HG03139 (cell line): ENCODE measurements at regions not wholly inside any gene's neighbourhood (a gene's known extent, or its start where the extent isn't known, plus 50 kb on each side); places are given as distances from the start of the nearest gene placed in this dataset.

ENCODE experiments used
- ATAC-seq: cut with Tn5 transposase; IDR thresholded peaks from one replicate; pipeline ENCODE4 v1.9.1; 2021; ENCODE audit not compliant: unreplicated experiment

DNA sequence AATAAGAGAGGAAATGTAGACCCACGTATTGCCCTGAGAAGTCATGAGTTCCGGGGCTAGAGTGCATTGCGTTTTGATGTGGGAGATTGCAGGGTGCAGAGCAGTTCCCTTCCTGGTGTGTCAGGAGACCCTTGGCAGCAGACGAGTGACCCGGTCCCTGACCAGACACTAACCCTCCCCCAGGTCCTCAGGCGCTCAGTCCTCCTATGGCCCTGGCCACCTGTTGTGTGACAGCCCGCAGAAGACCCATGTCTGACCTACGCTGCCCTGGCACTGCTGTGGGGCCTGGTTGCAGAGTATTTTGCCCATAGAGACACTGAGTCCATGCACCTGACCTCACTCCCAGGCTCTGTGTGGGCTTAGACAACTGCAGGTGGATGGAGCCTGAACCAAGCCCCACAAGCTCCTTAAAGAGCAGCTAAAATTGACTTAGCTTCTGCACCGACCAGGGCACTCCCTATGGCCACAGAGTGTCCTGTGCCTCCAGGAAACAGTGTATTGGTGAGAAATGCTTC is 833.8 kb downstream of the TBC1D22A start:
- ATAC-seq: no peak

DNA sequence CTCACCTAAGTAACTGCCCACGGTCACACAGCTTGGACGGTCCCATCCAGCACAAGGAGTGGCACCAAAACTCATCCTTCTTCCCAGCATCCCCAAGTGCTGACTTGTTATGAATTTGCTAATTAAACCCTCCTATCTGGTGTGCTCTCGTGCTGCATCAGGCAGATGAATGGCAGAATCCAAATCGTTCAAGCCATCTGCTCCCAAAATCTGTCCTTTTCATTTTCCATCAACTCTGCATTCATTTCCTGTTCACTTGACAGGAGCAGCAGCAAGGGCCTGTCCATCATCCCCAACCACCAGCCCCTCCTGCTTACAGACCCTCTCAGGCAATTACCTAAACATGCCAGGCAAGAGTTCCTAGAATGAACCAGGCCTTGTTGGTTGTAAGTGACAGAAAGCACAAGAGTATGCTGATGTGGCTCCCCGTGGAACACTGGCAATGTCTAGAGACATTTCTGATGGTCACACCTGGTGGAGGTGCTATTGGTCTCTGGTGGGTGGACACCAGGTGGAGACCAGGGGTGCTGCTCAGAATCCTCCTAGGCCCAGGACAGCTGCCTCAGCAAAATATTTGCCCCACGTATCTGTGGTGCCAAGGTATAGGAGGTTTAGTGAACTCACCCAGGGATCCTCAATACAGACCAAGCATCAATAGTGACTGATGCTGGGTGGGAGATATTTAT is 832.5 kb downstream of the TBC1D22A start:
- ATAC-seq: no peak

DNA sequence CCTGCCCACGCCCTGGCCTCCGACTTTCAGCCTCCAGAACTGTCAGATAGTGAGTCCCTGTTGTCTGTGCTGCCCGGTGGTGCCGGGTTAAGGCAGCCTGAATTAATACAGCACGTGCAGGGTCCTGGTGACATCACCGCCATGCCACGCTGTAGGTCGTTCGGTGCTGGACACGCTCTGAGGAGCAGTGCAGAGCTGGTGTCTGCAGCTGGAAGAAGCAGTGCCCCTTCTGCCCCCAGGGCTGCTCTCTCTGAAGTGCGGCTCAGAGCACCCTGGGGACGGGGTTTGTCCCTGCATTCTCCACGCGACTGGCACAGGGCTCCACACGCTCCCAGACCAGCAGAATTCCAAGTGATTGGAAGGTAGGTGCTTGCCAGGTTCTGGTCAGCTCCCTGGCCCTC is 831.5 kb downstream of the TBC1D22A start:
- no peak for ATAC-seq

DNA sequence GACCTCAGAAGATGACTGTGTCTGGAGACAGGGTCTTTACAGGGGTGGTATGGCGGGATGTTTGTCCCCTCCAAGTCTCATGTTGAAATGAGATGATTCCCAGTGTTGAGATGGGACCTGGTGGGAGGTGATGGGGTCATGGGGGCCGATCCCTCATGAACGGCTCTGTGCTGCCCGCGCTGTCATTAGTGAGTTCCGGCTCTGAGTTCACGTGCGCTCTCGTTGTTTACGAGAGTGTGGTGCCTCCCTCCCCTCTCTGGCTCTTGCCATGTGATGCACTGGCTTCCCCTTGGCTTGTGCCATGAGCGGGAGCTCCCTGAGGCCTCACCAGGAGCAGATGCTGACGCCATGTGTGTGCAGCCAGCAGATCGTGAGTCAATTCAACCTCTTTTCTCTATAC is 830.8 kb downstream of the TBC1D22A start:
- ATAC-seq: no peak

DNA sequence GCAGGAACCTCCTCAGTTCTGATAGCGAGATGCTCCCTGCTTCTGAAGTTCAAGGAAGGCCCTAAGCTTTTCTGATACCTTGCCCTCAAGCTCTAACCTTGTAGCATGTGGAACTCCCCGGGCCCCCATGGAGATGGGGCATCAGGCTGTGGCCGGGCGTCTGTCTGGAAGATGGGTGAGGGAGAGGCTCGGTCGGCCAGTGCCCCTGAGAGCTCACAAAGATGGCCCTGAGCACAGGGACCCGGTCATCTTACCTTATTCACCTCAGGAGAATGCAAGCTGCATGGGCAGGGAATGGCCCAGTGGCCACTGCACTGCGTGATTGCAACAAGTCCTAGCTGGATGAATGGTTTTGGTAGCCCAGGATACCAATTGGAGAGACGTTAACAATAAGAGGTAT is 830.3 kb downstream of the TBC1D22A start:
- ATAC-seq: no peak

DNA sequence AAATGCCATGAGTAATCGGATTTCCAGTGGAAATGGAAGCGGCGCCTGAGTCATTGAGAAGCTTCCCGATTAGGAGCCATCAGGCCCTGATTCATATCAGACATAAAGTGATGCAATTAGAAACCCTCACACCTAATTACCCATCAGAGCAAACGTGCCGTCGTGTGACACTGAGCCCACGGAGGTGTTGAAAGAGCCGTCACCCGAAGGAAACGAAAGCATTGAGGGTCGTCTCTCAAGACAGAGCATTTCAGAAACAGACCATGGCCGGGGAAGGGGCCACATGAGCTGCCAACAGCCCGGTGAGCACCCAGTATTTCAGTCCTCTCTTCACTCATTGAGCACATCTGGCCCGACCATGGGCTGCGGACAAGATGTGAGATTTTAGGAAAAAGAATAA is 829.3 kb downstream of the TBC1D22A start:
- ATAC-seq: no peak

DNA sequence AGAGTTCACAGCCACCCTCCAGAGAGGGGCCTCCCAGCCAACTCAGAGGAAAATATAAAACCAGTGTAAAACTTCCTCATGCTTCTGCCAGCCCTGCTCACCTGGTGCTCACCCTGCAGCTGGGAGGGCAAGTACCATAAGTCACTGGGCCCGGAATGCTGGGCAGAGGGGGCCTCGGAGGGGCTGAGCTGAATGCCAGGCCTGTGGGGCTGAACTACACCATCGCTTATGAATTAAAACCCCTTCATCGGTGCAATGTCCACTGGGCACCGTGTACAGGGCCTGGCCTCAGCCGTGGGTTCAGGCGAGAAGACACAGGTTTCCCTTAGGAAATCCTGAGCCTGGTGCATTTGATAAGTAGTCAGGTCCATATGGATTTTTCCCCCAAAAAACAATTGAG is 828.6 kb downstream of the TBC1D22A start:
- no peak for ATAC-seq

DNA sequence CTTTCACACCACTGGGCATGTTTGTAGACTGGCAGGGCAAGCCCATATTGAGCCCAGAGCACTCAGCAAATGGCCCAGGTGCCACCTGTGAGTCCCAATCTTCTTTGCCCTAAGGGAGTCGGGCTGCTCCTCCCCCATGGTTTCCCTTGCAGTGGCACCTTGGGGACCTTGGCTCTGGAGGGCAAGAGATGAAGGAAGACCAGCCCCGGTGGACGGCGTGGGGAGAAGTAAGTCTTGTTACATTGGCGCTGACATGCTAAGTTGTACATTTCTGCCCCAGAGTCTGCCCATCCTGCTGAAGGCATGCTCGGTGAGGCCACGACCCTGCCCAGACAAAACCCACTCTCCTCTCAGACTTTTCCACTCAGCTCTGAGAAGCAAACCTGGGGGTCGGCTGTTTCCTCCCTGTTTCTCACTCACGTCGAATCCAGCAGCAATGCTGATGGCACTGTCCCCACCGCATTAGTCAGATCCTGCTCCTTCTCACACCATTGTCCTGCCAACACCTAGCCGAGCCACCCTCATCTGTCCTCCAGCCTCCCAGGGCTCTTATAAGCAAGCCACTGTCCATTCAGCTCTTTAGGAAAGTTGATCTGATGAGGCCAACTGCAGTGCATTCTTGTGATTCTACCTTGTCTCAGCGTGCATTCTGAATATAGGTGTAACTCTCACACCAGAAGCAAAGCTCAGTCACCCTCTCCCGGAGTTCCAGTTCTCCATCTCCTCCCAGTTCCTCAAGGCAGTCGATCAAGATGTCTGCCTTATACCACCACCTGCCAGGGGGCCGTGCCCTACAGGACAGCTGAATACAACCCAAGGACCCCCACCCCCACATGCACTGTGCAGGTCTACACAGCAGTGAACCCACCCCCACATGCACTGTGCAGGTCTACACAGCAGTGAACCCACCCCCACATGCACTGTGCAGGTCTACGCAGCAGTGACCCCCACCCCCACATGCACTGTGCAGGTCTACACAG is 827.1 kb downstream of the TBC1D22A start:
- ATAC-seq: no peak

DNA sequence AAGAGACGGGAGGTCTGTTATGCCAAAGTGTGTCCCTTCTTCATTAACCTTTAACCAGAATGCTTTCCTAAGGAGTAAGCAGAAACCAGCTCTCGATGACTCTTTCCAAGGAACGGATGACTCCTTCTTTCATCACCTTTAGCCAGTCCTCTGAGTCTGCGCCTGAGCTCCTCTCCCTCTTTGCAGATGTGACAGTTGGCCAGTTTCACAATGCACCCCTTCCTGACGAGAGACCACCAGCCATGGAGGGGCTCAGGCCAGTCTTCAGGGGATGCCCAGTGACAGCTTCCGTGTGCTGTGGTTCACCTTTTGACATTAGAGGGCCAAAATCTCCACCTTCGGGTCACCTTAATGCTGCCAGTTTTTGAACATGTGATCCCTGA is 826.1 kb downstream of the TBC1D22A start:
- ATAC-seq: no peak

DNA sequence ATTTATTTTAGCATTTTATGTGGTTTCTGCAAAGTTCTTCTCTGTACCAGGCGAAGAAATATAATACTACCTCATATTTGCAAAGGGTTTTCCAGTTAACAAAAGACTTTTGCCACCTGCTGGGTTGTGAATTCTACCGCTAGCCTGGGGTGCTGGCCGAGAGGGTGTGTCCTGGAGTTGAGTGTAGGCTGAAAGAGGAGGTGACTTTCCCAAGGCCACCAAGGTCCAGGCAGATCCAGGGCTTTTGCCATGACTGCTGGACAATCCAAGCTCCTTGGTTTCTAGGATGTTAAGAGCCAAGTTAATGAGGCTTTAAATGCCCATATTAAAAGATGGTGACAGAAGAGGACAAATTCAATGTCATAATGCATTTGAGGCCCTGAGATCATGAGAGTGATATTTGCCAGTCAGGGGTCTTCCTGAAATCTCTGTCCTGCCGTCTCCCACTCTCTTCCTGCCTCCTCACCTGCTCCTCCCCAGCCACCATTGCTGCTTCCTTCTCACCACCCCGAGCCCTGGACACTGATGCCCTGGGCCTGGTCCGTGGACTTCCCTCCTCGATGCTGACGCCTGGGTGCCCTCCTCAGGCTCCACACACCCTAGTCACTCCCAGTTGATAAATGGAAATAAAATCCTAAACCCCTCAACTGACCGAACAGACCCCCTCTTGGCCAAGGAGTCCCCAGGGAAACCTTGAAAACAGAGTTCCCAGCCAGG is 825.6 kb downstream of the TBC1D22A start:
- ATAC-seq: no peak

DNA sequence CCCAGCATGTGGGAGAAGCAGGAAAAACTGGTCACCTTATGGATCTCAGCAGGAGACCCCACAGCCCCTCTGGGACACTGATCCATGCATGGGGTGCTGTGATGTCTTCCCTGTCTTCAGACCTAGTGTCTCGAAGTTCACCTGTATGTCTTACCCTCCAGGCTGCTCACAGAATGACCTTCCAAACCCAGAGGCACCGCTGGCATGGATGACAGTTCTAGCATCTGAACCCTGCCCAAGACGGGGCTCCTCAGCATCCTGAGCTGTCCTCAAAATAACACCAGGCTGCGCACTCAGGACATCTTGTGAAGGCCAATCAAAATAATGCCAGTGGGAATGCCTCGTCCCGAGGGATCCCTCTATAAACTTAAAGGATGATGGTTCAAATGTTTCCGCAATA is 824.9 kb downstream of the TBC1D22A start:
- ATAC-seq: no peak

DNA sequence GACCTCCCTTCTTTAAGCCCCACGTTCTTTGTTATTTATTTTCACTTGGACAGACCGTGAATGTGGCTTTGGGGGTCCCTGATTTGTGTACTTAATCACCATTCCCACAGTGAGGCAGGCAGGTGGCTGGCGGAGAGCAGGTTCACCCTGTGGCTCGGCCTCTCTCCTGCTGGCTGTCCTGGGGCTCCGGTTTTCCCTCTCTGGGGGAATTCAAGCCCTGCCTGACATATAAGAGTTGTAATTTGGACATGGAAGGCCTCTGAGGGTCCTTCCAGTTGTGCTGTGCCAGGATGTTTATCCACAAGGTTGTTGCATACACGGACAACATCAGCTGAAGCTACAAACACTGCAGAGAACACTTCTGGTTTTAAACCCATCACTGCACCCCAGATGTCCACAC is 824.5 kb downstream of the TBC1D22A start:
- no peak for ATAC-seq

DNA sequence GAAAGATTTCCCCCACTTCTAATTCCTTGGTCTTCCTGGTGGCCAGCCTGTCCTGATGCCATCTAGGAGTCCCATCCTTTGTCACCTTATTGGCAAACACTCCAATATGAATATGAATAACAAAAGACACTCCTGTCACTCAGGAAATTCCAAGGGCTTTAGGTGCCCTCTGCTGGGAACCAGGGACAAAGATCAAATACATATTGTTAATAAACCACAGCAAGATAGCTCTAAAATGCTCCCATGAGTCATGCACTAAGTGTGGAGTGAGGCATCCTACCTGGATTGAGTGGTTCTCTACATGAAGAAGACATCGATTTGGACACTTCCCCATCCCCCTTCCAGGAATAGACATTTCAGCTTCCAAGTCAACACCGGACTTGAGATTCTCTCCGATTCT is 823.6 kb downstream of the TBC1D22A start:
- ATAC-seq: no peak

DNA sequence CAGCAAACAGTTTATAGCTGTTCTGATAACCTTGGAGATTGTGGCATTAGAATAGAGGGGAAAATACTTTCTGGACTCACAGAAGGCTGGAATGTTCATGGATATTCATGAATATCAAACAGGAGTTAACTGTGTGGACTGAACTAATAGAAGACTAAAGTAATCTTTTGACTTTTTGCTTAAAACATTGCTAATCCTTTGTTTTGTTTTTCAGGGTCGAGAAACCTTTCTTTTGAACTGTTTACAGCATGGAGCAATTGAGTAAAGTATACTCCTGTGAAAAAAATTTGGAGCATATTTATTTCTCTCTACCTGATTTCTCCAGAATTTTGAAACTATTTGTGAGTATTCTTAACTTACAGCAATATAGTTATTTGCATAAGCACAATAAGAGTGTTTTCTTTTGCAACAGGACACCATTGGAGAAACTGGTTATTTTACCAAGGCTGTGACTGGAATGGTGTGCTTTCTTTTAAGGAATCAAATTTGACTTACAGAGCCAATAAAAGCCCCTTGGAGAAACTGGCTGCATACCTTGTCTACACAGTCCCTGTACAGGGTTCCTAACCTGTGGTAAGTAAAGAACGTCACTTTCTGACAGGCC is 821.6 kb downstream of the TBC1D22A start:
- ATAC-seq: no peak

DNA sequence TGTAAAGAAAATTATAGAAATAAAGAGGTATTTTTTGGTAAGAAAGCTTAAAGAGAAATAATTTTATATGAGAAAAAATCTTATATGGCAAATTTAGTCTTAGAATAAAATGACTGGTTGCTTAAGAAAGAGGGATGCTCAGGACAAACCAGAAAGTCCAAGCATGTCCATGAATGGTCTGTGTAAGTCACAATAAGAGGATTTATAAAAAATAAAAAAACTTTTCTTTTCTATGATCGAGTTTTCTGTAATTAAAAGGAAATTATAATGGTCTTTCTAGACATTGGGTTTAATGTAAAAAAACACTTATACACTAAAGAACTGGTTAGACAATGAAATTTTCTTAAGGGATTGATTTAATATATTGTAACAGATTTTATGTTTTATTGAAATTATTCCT is 819.6 kb downstream of the TBC1D22A start:
- no peak for ATAC-seq

DNA sequence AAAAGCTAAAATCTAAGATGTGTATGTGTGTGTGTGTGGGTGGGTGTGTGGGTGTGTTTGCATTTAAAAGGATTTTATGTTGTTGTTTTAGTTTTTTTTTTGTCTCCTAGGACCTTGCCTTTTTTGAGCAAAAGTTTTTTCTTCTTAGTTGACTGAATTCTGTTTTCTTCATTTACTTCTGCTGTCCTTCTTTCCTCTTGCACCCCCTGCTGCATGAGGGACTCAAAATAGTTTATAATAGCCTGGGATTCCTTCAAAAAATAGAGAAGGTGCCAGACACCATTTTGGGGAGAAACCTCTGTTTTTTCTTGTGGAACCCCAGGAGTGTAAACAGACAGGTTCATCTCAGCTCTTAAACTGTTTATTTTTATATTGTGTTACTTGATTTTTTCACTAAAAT is 817.7 kb downstream of the TBC1D22A start:
- ATAC-seq: no peak

DNA sequence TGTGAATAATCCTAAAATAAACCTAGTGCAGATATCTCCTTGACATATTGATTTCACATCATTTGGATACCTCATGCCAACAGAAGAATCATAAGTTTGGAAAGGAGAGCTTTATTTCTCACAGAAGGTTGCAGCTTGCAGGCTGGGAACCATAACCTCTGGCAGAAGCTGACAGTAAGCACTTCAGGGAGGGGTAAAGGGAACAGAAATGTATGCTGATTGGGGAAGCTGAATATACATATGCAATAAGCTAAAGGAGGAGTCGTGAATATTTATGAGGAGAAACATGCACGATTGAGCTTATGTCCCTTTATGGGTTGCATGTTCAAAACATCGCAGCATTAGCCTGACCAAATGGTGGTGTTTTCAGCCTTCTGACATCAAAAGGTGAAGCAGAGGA is 814.5 kb downstream of the TBC1D22A start:
- no peak for ATAC-seq

DNA sequence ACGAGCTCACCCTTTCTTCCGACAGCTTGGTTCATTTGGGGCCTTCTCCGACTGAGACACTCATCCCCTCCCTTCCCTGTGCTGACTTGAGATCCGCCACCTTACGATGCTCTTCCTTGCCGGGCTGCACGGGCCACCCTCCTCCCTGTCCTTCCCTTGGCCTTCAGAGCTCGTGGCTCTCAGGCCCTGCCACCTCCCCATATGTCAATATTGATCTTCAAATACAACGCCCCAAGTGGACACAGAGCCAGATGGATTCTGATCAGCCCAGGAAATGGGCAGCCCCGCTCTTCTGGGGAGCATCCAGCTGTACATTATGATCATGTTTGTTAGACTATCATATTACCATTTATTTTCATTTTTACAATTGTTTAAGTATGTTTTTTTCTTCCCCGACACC is 812.8 kb downstream of the TBC1D22A start:
- ATAC-seq: no peak

DNA sequence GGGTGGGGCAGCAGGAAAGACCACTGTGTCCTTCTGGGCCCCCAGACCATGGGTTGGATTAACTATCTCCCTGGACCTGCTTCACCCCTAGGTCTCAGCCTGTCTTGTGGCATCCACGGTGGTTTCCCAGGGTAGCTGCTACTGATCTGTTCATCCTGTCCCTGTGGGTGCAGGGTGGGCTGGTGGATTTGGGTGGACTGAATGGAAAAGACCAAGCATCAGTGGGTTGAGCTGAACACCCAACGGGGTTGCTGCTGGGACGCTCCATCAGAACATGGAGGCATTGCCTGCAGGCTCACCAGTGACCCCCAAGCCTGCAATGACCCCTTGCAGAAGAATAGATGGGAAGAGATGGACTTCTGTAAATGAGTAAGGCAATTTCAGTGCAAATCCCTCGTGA is 812.1 kb downstream of the TBC1D22A start:
- no peak for ATAC-seq

DNA sequence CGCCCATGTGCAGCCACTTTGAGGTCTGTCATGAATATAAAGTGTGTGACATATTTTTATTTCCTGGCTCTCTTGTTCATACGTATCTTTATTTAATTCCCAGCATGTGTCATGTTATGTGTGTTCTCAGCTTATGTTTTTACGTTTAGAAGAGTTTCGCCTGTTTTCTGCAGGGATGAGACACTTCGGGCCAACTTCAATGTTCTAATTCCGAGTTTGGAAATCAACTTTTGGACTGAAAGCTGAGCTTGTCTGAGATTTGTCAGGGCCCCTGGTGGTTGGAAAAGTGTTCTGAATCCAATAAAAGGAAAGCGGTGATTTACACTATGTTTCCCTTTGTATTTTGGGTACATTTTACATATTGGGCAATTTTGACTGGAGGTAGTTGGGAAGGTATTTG is 810.7 kb downstream of the TBC1D22A start:
- ATAC-seq: no peak

DNA sequence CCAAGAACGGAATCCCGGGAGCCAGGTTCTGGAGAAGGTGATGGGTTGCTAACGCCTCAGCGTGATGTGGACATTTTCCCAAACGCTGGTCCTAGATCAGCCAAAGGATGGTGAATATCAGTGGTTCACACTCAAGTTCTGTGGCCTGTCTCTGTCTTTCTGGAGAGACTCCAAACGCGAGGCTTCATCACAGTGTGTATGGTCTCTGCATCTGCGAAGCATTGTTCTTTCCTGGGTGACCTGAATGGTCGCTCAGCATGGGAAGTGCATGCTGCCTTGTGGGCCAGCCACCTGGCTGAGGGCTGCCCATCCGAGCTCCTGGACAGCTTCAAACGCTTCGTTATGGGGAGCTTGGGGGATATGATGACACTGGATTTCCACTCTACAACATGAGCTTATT is 810.0 kb downstream of the TBC1D22A start:
- no peak for ATAC-seq
